IMR-90 (cell line): ENCODE measurements at regions not wholly inside any gene's neighbourhood (a gene's known extent, or its start where the extent isn't known, plus 50 kb on each side); places are given as distances from the start of the nearest gene placed in this dataset.

Source experiments
- ATAC-seq: fragments of 200-7000 bp; cut with Tn5 transposase; 2 replicates; pipeline ENCODE4 v1.9.1; 2020; ENCODE audit warnings: low read depth, mild to moderate bottlenecking, moderate library complexity
- BruUV-seq: library from RNA; stranded (reverse); fragments of 400-500 nt; replicated peaks from 2 replicates; lab custom pipeline; 2021; lab: Mats Ljungman, UMichigan
- CTCF ChIA-PET: fragments of 300-600 bp; formaldehyde crosslinking; extraction: SDS; loops from one replicate; lab custom pipeline; 2021; ENCODE audit warnings: antibody characterized with exemption; lab: Yijun Ruan, JAX
- POLR2A ChIA-PET: fragments of 300-600 bp; sonication (Branson Sonifier 250); formaldehyde crosslinking; loops from one replicate; lab custom pipeline; 2022; ENCODE audit warnings: antibody characterized with exemption; ENCODE audit not compliant: unreplicated experiment; lab: Charles Lee
- DNase-seq: peaks from one replicate; pipeline ENCODE4 v3.0.0; 2013
- H2AFZ ChIP-seq: replicated peaks from 2 replicates; pipeline ENCODE3; 2013; ENCODE audit warnings: low read length, mild to moderate bottlenecking; ENCODE audit not compliant: poor library complexity
- H2AK5ac ChIP-seq: 2 replicates; pipeline ENCODE4 v1.6.1; 2013; ENCODE audit warnings: low read depth, low read length, inconsistent platforms
- H2AK9ac ChIP-seq: replicated peaks from 2 replicates; pipeline ENCODE3; 2013; ENCODE audit warnings: mild to moderate bottlenecking, low read depth, low read length, moderate library complexity; ENCODE audit not compliant: poor library complexity
- H2BK120ac ChIP-seq: 2 replicates; pipeline ENCODE4 v1.6.1; 2013; ENCODE audit warnings: low read depth, low read length, inconsistent platforms
- H2BK15ac ChIP-seq: 3 replicates; pipeline ENCODE4 v1.6.1; 2013; ENCODE audit warnings: low read depth, low read length, inconsistent platforms
- H2BK20ac ChIP-seq: 2 replicates; pipeline ENCODE4 v1.6.1; 2013; ENCODE audit warnings: low read depth, mild to moderate bottlenecking, inconsistent platforms, low read length, moderate library complexity
- H2BK5ac ChIP-seq: 2 replicates; pipeline ENCODE4 v1.6.1; 2013; ENCODE audit warnings: mild to moderate bottlenecking, low read depth, low read length, inconsistent platforms; ENCODE audit not compliant: poor library complexity, severe bottlenecking
- H3K14ac ChIP-seq: replicated peaks from 2 replicates; pipeline ENCODE4 v1.6.1; 2013; ENCODE audit warnings: low read depth, low read length, inconsistent platforms
- H3K18ac ChIP-seq: 2 replicates; pipeline ENCODE4 v1.6.1; 2013; ENCODE audit warnings: low read depth, low read length, control low read depth
- H3K23ac ChIP-seq: 2 replicates; pipeline ENCODE4 v1.6.1; 2013; ENCODE audit warnings: low read depth, low read length, inconsistent platforms
- H3K27ac ChIP-seq: 2 replicates; pipeline ENCODE4 v1.5.1; 2013; ENCODE audit warnings: mild to moderate bottlenecking, control low read depth, low read length; ENCODE audit not compliant: insufficient read depth
- H3K27me3 ChIP-seq: 2 replicates; pipeline ENCODE4 v1.6.1; 2013; ENCODE audit warnings: low read length; ENCODE audit not compliant: control insufficient read depth, insufficient read depth
- H3K36me3 ChIP-seq: 2 replicates; pipeline ENCODE4 v1.6.1; 2013; ENCODE audit warnings: low read length, mixed read lengths; ENCODE audit not compliant: control insufficient read depth, insufficient read depth
- H3K4ac ChIP-seq: 2 replicates; pipeline ENCODE4 v1.6.1; 2013; ENCODE audit warnings: low read depth, low read length, inconsistent platforms
- H3K4me1 ChIP-seq: 2 replicates; pipeline ENCODE4 v1.6.1; 2013; ENCODE audit warnings: low read length, mixed read lengths; ENCODE audit not compliant: control insufficient read depth, insufficient read depth
- H3K4me2 ChIP-seq: 2 replicates; pipeline ENCODE4 v1.6.1; 2013; ENCODE audit warnings: low read depth, mild to moderate bottlenecking, control low read depth, low read length, moderate library complexity
- H3K4me3 ChIP-seq: 2 replicates; pipeline ENCODE4 v1.5.1; 2013; ENCODE audit warnings: low read depth, mild to moderate bottlenecking, control low read depth, low read length, moderate library complexity; ENCODE audit not compliant: insufficient read depth
- H3K56ac ChIP-seq: 2 replicates; pipeline ENCODE4 v1.6.1; 2013; ENCODE audit warnings: low read length, inconsistent platforms; ENCODE audit not compliant: insufficient read depth; ENCODE audit errors: extremely low read depth
- H3K79me1 ChIP-seq, 2 experiments: 2 replicates each; pipeline ENCODE4 v1.6.1; 2013; ENCODE audit warnings: low read length in 2 of 2, inconsistent platforms in 1 of 2, low read depth in 1 of 2
- H3K9ac ChIP-seq: 2 replicates; pipeline ENCODE4 v1.6.1; 2013; ENCODE audit warnings: low read depth, low read length, control low read depth
- H3K9me1 ChIP-seq: 2 replicates; pipeline ENCODE4 v1.6.1; 2013; ENCODE audit warnings: low read length, inconsistent platforms; ENCODE audit not compliant: insufficient read depth
- H3K9me3 ChIP-seq: 2 replicates; pipeline ENCODE4 v1.6.1; 2013; ENCODE audit warnings: low read length; ENCODE audit not compliant: control insufficient read depth, insufficient read depth
- H4K20me1 ChIP-seq: 2 replicates; pipeline ENCODE4 v1.6.1; 2013; ENCODE audit warnings: low read length, inconsistent platforms; ENCODE audit not compliant: insufficient read depth
- H4K5ac ChIP-seq: 2 replicates; pipeline ENCODE4 v1.6.1; 2013; ENCODE audit warnings: mild to moderate bottlenecking, low read depth, low read length, control low read depth
- H4K8ac ChIP-seq, 2 experiments: 2 replicates each; pipeline ENCODE4 v1.6.1; 2013; ENCODE audit warnings: low read depth in 2 of 2, low read length in 2 of 2, control low read depth in 1 of 2, inconsistent platforms in 1 of 2
- H4K91ac ChIP-seq: 2 replicates; pipeline ENCODE4 v1.6.1; 2013; ENCODE audit warnings: low read depth, low read length, inconsistent platforms; ENCODE audit not compliant: insufficient read depth
- BHLHE40 ChIP-seq: fragments of 150-350 bp; IDR thresholded peaks from 2 replicates; pipeline ENCODE4 v1.6.1; 2016; ENCODE audit warnings: mild to moderate bottlenecking, low read depth, low read length
- FOS ChIP-seq: fragments of 150-350 bp; IDR thresholded peaks from 2 replicates; pipeline ENCODE4 v1.6.1; 2016; ENCODE audit warnings: low read depth, low read length
- MAFK ChIP-seq: IDR thresholded peaks from 2 replicates; pipeline ENCODE4 v1.6.1; 2012; ENCODE audit warnings: low read depth, low read length, improper control_type of control experiment
- WGBS, 2 experiments: methylation state at CpG; one replicate each; pipeline versions ENCODE4 v1.1.5 to v1.1.7; 2013; ENCODE audit warnings: missing lambda C conversion rate in 2 of 2; ENCODE audit not compliant: insufficient read length in 1 of 2; ENCODE audit errors: extremely low coverage in 2 of 2; 5-methylcytosine and 5-hydroxymethylcytosine counted together
- dilution Hi-C: fragments of 300-500 bp; cut with HindIII; formaldehyde crosslinking; loops from one replicate; pipeline ENCODE4 v1.14.3; 2018; ENCODE audit warnings: low sequenced_read_pairs; ENCODE audit not compliant: unreplicated experiment
- in situ Hi-C: fragments of 300-500 bp; cut with MboI; formaldehyde crosslinking; loops from 3 replicates; pipeline ENCODE4 v1.14.3; 2019; ENCODE audit warnings: low sequenced_read_pairs, inconsistent platforms, mixed read lengths
- intact Hi-C: fragments of 100-400 bp; cut with micrococcal nuclease; formaldehyde crosslinking; loops from 2 replicates; pipeline ENCODE4 v1.10.0; 2022
- TF ChIP-seq, protein P1 (sequence below): fragments of 150-350 bp; IDR thresholded peaks from 2 replicates; pipeline ENCODE4 v1.6.1; 2016; ENCODE audit warnings: low read depth, mild to moderate bottlenecking, low read length, moderate library complexity, borderline replicate concordance

DNA sequence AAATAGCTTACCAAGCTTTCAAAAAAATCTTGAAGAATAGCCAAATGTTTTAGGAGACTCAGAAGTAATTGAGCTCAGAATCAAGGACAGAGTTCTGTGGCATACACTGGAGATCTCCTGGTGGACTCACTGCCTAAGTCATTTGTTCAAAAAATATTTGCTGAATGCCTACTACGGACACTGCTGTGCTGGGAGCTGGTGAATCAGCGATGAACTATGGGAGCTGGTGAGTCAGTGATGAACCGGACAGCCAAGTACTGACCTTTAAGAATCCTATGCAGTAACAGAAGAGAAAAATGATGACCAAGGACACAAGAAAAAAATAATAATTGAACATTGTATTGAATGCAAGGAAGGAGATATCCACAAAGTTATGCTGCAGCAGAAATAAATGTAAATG, 717.9 kb upstream of the CXADR start:
- Histone ChIP-seq H2AK9ac (no peak overlapping the region), H2BK120ac (no peak overlapping the region), H4K20me1 (no peaks in the 10 kb centered on the region), H3K9me1 (no peaks in the 10 kb centered on the region), H4K8ac (no peak overlapping the region), H4K5ac (no peak overlapping the region), H3K9ac (no peak overlapping the region), H4K91ac (no peak overlapping the region), H2AFZ (no peak overlapping the region), H3K18ac (no peak overlapping the region), H3K4me3 (no peak overlapping the region), H3K9me3 (no peaks in the 10 kb centered on the region), H2AK5ac (no peak overlapping the region), H2BK20ac (no peak overlapping the region), H2BK5ac (peak overlapping the region; percentile 5), H3K14ac (no peak overlapping the region), H3K36me3 (no peaks in the 10 kb centered on the region), H3K4me2 (no peak overlapping the region), H3K27me3 (no peaks in the 10 kb centered on the region), H2BK15ac (no peak overlapping the region), H3K4ac (no peak overlapping the region), H3K79me1 (no peaks in the 10 kb centered on the region), H3K4me1 (peaks cover 2% of the 10 kb centered on the region; the same call in 1 of the 2 replicates), H3K27ac (no peak overlapping the region), H3K23ac (no peak overlapping the region), H3K56ac (no peak overlapping the region)
- WGBS, 2 experiments: no CpG with 5 or more reads among the region's 3 CpGs
- no TSS peak for BruUV-seq
- peak; percentile 100 for ATAC-seq
- in situ Hi-C loops: no loop called here
- ChIA-PET CTCF (interaction anchor here (1.1 kb wide), 1 partner anchor 12 kb away, joined by 3 read pairs; no protein-coding TSS in a partner anchor), POLR2A (interaction anchor here (0.6 to 0.7 kb wide), 2 partner anchors 631 to 694 kb away, joined by 3 to 4 read pairs; no protein-coding TSS in a partner anchor)
- peak; percentile 95 for DNase-seq
- TF ChIP-seq, protein P1, sequence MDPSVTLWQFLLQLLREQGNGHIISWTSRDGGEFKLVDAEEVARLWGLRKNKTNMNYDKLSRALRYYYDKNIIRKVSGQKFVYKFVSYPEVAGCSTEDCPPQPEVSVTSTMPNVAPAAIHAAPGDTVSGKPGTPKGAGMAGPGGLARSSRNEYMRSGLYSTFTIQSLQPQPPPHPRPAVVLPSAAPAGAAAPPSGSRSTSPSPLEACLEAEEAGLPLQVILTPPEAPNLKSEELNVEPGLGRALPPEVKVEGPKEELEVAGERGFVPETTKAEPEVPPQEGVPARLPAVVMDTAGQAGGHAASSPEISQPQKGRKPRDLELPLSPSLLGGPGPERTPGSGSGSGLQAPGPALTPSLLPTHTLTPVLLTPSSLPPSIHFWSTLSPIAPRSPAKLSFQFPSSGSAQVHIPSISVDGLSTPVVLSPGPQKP: no peak
- peak; percentile 92 for TF ChIP-seq FOS
- peak; percentile 34 for TF ChIP-seq MAFK
- no peak for TF ChIP-seq BHLHE40
- intact Hi-C loops: no loop called here
- dilution Hi-C loops: no loop called here
